ENCODE measurements at regions not wholly inside any gene's neighbourhood (a gene's known extent, or its start where the extent isn't known, plus 50 kb on each side); places are given as distances from the start of the nearest gene placed in this dataset.
A peak's percentile ranks its signal among the peaks of the same experiment; 100 is the strongest.
"Not testable (repeated sequence)": the region's sequence is repeated elsewhere in the genome, so short reads cannot be mapped to it uniquely, and the experiment has no call there.

DNA sequence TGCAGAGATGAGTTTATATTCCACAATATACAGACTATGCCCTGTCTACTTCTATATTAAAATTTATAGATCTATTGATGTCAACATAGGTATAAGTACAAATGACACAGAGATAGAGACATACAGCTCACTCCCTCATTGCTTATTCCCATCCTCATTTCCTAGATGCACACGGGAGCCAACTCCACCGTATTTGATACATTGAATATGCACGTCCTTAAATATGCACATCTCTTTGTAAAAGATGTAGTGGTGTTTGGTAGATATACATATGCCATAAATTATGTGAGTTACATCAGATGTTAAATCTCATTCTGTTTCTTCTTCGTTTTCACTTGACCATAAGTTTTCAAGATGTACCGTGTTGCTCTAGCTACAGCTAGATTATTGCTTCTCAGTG lies 179.2 kb upstream of the RAB6C start:
- DNase-seq, result no peak

DNA sequence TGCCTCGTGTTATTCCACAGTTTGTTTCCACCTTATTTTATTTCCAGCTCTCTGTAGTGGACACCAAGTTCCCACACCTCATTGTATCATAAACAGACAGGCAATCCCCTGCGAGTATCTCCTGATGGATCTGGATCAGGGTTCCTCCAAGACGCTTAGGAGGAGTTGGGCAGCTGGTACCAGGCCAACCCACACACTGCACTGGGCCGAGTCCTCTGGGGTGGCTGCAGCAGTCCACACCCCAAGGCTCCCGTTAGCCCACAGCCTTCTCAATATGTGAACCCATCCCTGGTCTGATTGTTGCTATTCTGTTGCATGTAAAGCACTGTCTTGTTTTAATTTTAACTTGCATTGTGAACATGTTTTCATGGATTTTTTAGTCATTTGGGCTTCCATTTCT lies 178.8 kb upstream of the RAB6C start:
- no peak for DNase-seq

DNA sequence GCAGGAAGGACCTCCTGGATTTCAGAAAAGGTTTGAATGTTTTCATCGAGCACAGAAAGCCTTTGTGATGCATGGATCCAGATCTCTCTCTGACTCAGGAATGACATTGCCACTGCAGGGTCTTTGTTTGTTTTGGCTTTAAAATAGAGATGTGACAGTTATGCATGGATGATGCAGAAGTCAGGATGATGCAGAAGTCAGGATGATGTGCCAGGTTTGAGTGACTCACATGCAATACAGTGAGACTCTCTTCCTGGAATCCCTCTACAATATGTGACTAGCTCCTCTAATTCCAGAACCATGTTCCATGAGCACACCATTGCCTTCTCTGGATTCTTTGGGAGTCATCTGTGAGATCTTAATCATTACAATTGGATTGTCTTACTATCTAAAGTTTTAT lies 177.9 kb upstream of the RAB6C start:
- no peak for DNase-seq

DNA sequence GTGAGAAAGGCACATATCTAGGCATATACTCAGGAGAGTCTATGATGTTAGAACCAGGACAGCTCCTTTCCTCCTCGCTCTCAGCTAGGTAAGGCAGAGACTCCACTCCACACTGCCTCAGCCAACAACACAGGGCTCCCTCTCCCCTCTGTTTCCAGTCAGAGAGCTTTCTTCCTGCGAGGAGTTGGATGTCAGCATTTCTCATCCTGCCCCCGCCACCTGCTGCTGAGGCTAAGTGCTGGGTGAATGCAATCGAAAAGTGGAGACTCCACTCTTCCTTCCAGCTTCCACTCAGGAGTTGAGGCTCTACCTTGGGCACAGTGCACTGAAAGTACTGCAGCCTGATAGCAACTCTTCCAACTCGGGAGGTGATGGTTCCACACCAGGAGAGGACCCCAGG lies 177.2 kb upstream of the RAB6C start:
- DNase-seq, result no peak

DNA sequence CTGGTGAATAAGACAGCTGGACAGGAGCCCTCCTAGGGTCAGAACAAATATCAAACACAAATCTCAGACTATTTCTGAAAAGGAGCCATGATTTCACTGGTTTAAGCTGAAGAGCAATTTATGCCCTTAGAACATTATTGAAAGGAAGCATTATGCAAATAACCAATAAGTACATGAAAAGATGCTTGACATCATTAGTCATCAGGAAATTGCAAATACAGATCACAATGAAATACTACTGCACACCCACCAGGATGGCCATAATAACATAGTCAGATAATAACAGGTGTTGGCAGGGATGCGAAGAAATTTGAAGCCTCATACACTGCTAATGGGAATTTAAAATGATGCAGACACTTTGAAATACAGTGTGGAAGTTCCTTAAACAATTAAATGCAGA lies 176.4 kb upstream of the RAB6C start:
- DNase-seq, result no peak

DNA sequence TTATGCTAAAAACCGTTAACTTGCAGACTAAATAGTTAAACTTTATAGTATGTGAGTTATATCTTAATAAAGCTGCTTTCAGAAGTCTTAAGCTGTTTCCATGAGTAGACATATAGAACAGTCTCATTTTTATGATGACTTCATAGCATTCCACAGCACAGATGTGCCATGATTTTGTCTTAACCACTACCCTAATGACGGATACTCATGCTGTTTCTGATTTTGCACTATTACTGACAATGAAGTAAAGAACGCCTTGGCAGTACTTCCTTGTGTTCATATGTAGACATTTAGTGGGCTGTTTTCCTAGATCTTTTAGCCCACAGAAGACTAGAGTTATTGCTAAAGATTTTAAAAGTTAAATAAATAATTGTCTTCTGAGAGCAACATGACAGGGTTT lies 175.6 kb upstream of the RAB6C start:
- no peak for DNase-seq

DNA sequence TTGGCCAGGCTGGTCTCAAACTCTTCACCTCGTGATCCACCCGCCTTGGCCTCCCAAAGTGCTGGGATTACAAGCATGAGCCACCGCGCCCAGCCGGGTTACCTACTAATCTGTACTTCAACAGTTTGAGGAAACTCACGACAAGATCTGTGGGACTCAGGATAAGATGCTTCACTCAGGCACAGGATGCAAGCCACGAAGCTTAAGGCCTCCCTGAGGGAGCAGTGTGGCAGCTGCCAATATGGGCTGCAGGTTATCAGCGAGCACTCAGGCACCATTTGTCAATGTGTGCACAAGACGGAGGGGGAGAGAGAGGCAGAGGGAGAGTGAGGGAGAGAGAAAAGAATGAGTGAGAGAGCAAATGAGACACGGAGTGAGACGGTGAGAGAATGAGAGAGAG lies 173.6 kb upstream of the RAB6C start:
- no peak for DNase-seq

DNA sequence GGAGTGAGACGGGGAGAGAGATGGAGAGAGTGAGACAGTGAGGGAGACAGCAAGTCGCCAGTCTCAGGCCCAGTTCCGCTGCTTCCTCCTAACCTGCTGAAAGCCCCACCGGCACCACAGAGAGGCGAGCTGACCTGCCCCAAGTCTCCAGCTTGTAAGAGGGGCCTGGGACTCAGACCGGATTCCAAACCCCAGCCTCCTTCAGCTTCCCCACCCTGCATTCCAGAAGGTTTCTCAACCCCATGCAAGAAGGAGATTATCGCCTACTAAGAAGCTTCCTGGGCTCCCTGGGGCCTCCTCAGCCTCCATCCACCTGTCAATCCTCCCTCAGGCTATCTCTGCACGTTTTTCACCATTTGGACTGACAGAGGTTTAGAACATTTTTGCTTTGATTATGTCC lies 173.1 kb upstream of the RAB6C start:
- no peak for DNase-seq

DNA sequence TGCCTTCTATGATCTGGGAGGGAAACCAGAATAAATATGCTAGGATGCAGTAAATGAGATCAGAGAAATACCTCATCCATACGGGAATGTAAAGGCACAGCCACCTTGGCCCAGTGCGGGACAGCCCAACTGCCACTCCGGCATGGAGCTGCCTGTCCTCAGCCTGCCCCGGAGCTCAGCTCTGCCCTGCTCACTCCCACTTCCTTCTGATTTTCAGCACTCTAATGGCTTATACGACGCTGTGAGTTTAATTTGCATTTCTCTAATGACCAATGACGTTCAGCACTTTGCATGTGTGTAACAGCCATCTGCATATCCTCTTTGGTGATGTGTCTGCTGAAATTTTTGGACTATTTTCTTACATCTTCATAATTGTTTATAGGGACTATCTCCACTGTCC lies 172.5 kb upstream of the RAB6C start:
- DNase-seq, result no peak

DNA sequence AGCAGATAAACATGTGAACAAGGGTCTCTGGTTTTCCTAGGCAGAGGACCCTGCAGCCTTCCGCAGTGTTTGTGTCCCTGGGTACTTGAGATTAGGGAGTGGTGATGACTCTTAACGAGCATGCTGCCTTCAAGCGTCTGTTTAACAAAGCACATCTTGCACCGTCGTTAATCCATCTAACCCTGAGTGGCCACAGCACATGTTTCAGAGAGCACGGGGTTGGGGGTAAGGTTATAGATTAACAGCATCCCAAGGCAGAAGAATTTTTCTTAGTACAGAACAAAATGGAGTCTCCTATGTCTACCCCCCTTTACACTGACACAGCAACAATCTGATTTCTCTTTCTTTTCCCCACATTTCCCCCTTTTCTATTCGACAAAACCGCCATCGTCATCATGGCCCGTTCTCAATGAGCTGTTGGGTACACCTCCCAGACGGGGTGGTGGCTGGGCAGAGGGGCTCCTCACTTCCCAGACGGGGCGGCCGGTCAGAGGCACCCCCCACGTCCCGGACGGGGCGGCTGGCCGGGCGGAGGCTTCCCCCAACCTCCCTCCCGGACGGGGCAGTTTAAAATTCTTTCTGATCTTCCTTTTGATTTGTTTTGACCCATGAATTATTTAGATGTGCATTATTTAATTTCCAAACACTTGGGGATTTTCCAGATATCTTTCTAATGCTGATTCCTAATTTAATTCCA lies 171.7 kb upstream of the RAB6C start:
- DNase-seq, result not testable (repeated sequence)

DNA sequence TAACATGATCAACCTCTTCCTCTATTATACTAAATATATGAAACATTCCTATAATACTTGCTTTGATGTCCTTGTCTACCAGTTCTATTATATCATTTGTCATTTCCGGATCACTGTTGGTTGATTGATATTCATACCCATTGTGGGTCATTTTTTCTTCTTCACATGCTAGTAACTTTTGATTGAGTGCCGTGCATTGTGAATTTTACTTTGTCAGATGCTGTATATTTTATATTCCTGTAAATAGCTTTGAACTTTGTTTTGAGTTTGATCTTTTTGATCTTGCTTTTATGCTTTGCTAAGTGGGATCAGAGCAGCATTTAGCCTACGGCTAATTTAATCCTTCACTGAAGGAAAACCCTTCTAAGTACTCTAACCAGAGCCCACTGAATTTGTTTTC lies 168.9 kb upstream of the RAB6C start:
- DNase-seq, result no peak

DNA sequence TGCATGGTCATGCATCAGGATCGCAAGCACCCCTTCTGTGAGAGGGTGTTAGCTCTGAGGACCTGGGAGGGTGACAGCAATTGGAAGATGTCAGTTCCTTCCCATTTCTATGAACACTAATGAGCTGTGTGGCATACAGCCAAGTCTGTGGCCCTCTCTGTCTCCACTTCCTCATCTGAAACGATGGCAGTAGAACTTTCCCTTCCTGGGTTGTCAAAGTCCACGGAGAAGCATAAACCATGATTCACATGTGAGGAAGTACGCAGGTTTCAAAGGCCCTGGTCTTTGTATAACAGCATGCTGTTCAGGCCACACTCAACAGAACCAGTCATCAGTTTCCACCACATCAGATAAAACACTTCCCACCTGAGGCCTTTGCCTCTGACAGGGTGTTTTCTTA lies 167.4 kb upstream of the RAB6C start:
- DNase-seq, result peak; percentile 26

DNA sequence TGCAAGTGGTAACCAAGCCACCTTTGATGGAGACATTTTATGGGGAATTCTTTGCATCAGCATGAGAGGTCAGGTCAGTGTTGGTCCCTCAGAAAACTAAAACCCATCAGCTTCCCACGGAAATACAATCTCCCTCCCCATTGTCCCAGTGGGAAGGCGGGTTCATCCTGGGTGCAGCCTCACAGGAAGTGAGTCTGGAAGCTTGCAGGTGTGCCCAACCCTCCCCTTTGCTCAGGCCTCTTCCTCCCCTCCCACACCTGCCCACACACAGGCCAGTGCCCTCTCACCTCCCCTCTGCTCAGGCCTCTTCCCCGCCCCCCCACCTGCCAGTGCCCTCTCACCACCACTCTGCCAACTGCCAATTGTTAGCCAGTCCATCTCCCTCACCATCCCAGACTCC lies 166.8 kb upstream of the RAB6C start:
- no peak for DNase-seq

DNA sequence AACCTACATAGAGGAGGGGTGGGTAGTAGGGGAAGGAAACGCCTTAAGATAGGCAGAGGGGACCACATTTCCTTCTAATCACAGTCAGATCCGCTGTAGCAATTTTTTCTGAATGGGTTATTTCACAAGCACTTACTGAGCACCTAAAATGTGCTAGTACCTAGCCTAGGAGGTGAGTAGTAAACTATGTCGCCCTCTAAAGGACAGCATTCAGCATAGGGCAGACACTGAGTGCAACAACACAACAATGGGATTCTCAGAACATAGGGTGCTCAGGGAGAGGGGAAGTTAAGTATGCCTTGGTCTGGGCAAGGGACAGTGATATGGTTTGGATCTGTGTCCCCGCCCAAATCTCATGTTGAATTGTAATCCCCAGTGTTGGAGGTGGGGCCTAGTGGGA lies 166.1 kb upstream of the RAB6C start:
- DNase-seq, result no peak

DNA sequence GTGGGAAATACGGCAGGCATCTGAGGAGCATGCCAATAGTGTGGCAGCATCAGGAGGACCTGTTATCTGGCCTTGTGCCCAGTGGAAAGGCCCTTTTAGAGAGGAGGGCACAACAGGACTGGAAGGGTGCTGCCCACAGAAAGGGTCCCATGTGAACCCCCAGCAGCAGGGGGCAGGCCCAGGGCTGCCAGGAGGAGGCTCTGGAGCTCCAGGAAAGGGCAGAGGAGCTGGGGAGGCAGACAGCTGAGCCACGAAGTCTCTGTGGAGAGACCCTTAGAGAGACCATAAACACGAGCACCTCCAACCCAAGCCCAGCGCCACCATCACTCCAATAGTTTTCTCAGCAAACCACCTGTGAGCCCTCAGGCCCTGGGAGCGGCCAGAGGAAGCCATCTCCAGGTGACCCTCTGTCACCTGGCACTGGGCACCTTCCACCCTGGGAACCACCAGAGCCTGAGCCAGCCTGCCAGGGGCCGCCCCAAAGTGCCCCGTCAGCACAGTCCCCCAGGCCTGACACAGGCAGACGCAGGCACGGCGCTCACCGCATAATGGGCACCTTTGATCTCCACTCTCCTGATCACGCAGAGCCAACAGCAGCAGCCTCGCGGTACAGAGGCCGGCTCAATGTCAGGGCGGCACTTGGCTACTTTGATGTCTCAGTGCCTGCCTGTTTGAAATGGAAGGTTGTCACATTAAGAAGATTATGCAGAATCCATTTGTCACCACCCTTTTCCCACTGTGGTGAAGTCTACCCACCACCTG lies 162.5 kb upstream of the RAB6C start:
- no peak for DNase-seq

DNA sequence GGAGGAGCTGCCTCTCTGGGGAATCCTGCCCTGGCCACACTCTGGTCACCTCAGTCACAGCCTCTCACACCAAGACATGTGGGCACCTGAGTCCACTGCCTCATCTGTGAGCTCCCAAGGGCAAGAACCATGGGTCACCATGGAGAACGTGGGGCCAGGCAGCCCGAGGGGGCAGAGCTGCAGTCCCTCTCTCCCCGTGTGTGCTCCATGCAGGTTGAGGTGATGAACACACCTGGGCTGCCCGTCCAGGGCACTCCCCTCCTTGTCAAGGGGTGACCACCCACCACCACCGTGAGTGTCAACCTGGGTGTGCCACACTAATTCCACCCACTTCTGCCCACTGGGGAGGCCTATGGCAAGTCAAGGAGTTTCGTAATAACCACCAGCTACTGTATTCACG lies 159.6 kb upstream of the RAB6C start:
- no peak for DNase-seq

DNA sequence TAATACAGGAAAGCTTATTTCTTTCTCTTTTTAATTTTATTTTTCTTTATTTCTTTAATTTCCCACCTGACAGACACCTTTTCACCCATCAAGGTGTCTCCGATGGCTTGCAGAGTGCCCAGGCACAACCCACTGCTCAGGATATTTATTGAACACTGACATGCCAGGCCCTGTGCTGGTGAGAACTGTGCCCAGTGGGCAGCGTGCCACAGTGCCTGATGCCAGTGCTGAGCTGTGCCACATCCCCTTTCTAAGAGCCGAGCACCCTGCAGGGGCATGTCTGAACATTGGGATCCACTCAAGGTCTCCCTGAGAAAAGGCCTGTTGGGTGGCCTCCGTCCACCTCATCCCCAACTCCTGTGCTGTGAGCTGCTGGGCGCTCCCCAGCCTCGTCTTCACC lies 158.6 kb upstream of the RAB6C start:
- DNase-seq, result no peak

DNA sequence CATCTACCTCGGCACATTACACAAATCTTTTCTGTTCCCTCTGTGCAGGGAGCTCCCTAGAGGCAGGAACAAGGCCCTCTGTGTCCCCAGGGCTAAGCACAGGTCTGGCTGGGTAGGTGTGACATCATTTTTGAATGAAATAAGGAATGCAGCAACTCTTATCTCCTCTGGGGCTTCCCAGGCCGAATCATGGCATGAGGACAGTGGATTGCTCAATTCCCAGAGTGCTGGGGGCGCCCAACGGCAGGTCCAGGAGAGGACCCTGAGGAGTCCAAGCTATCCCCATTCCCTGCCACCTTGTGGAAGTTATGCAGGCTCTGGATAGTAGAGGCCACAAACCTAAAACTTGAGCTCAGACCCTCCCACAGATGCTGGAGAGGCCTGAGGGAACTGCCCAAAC lies 158.0 kb upstream of the RAB6C start:
- DNase-seq, result no peak

DNA sequence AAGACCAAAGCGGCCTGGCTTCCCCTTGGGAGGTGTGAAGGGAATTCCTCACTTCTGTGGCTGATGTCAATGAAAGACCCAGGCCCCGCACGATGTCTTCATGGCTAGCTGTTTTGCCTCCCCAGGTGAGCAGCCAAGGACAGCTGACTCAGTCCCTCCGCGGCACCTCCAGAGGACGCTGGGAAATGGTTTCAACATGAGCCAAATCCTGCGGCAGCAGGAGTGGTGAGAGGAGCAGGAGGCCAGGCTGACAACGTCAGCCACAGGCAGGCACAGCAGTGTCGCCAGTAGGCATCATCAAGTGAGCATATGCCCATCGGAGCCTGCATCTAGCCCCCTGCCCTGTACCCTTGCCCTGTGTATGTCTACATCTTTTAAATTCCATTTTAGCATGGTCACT lies 156.4 kb upstream of the RAB6C start:
- no peak for DNase-seq

DNA sequence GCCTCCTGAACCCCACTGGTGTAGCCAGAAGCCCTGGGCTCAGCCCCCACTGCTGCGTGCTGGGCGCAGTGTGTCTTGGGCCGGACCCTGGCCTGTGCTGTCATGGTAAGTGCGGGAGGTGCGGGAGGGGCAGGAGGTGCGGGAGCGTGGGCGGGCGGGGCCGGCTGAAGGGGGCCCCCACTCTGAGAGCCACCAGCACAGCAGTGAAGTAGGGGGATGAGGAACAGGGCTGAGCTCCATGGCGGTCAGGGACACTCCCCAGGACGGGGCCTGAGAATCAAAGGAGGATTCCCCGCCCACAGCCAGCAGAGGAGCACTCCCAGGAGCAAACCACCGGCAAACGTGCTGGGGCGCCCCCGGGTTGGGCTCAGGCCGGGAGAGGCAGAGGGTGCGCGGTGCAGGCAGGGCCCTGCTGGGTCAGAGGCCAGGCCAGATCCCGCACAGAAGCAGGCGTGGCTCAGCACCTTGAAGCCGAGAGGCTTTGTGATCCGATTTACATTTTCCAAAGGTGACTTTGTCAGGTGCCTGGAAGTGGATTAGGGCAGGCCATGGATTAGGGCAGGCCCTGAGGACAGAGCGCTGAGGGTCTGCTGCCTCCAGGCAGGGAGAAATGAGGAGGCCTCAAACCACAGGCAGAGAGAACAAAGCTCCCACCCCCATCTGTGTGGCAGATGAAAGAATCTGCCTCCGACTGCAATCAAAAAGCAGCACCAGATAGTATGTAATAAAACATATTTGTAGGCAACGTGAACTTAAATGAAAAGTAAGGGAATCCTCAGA lies 152.0 kb upstream of the RAB6C start:
- DNase-seq, result no peak

DNA sequence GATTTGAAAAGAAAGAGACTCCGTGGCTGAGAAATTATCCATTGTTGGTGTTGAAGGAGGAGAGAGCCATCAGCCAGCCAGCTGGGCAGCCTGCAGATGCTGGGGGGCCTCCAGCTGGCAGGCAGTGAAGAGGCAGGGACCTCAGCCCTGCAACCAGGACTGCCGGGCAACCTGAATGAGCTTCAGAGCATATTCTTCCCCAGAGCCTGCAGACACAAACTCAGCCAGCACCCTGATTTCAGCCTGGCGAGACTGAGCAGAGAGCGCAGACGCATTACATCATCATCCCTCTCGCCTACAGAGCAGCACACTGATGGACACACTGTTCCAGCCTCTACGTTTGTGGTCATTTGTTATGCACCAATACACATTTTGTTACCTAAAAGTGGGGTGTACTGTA lies 150.7 kb upstream of the RAB6C start:
- DNase-seq, result no peak

DNA sequence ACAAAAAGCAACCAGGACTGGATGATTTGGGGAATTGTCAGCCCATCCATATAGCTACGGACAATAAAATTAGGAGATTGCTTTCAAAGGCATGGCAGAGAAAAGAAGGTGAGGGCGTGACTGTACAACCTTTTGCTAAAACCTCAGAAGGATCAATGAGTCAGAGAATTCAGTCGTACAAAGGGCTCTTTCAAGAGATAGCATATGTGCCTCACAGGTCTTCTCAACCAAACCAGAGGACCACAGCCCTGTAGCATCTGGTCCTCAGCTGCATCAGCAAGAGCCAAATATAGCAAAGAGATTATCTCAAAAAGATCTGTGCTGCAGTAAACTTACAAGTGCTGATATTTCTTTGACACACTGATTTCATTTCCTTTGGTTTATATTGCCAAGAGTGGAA lies 149.9 kb upstream of the RAB6C start:
- no peak for DNase-seq

DNA sequence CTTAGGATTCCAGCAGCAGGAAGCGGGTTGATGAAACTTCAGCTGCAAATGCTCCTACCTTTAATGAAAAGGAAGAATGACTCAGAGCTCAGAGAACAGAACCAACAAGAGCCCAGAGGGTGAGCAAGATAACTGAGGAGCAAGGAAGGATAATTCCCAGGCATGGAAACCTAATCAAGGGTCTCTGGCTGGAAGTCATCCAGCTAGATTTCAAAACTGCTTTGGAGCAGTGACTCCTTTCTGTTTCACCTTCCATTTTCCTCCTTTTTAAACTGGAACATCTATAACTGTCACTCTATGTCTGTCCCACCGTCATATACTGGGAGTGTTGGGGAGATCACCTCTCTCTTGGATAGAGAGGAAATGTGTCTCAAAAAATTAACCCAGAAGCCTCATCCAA lies 148.4 kb upstream of the RAB6C start:
- no peak for DNase-seq

DNA sequence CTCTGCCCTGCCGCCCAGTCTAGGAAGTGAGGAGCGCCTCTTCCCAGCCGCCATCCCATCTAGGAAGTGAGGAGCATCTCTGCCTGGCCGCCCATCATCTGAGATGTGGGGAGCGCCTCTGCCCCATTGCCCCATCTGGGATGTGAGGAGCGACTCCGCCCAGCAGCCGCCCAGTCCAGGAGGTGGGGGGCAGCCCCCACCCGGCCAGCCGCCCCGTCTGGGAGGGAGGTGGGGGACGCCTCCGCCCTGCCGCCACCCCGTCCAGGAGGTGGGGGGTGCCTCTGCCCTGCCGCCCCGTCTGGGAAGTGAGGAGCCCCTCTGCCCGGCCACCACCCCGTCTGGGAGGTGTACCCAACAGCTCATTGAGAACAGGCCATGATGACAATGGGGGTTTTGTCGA lies 146.0 kb upstream of the RAB6C start:
- not testable (repeated sequence) for DNase-seq

Measured in CD4-positive, alpha-beta T cell treated with Interleukin-12 subunit alpha and Interleukin-12 subunit beta, for 1 hour (primary cell).